NOMO-1 (cell line): ENCODE measurements at regions not wholly inside any gene's neighbourhood (a gene's known extent, or its start where the extent isn't known, plus 50 kb on each side); places are given as distances from the start of the nearest gene placed in this dataset.
A peak's percentile ranks its signal among the peaks of the same experiment; 100 is the strongest.

Source experiments
- DNase-seq, 2 experiments: peaks; one replicate each; lab custom pipeline; 2025; ENCODE audit not compliant: unreplicated experiment in 2 of 2; lab: John Stamatoyannopoulos, UW

DNA sequence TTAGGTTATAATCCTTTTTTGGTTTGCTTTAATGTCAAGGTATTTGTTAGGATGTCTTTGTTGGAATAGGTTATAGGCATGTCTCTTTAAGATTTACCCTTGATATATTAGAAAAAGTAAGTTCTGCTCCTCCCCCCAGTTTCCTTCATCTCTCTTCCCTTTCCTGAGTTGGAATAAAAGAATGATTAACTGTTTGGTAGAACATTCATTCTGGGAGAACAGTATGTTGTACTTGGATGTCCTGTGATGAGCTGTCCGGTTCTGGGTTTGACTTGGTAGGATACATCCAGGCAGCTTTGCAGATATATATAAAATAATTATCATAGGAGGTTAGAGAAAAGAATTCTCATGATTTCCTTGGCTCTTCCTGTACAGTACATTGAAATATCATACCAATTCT lies 199.6 kb upstream of the RREB1 start:
- no peak for DNase-seq

DNA sequence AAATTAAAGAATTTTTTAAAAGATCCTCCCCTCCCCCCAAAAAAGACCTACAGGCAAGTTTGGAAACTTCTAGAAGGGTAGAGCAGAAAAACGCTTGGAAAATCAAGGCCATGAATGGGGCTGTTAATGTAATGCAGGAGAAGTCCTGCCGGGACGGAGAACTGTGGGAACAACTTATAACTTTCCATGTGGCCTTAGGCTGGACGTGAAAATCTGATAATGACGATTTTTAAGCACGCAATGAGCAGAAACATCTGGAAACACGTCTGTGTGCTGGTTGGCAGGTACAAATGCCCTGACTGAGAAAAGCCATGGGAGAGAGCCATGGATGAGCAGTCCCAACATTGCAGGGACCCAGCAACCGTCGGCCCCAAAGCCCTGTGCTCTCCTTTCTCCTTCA lies 198.7 kb upstream of the RREB1 start:
- no peak for DNase-seq

DNA sequence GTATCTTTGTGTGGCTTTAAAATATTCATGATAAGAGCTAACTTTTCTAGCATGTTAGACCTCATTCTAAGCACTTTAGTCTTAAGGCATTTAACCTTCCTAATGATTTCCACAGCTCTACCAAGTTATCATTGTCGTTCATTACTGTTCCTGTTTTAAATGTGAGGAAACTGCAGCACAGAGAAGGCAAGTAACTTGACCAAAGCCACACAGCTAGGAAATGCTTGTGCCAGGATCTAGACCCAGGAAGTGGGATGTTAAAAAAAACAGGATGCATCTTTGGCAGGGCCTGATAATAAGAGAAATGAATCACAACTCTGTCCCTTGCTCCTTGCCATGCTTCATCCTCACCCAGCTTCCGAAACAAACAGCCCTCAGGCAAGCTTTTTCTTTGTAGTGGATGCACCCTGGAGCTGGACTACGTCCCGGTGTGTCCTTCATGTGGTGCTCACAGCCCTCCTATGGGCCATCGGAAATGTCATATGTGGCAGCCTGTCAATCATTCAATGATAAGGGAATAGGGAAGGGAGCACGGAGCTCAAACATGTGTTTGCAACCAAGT lies 196.9 kb upstream of the RREB1 start:
- no peak for DNase-seq

DNA sequence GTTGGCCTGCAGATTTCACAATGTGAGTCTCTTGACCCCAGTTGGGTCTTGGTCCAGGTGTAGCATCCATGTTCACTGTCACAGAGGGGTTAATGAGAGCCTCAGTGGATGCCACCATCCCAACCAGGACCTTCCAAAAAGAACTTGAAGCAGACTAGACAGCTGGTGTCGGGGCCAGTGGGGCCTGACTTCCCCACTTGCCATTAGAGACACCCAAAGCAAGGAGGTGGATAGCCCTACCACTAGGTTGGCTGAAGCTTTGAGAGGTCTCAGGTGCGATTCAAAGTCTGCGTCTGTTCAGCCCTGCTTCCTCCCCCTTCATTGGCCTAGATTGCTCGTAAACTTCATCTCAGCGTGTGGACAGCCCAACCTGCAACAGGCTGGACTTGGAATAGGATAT lies 196.4 kb upstream of the RREB1 start:
- no peak for DNase-seq

DNA sequence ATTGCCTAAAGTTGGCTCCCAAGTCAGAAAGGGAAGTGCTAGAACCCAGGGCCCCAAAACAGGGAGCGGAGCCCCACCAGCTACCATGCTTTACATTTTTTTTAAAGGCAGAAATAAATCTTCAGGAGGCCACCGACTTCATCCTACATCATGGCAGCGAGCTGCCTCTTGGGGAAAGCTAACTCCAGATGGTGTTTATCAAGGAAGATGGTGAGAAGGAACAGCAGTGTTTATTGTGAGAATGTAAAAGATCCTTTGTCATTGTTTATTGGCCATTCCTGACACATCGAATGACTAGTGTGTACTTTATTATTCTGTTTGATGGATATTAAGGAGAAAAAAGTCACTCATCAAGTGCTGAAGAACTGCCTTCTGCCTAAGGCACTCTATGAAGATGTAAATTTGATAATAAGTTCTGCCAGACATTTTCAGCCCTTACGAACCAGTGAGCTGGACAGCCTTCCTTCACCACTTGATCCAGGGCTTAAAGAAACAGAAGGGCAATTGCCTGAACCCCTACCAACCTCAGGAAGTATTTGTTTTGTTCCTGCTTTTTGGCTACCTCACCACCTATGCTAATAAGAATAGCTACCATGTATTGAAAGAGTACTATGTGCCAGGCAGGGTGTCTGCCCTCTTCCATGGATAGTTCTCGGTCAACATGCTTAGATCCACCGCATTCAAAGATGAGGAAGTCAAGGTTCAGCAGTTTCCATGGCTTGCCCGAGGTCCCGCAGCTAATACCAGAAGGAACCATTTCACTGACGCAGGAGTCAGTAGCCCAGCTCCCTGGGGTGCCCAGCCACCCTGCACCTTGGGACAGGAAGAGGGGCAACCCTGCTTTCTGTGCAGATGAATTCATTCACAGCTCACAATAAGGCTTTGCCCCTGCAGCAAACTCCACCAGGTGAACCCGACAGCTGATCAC lies 194.7 kb upstream of the RREB1 start:
- DNase-seq: no peak

DNA sequence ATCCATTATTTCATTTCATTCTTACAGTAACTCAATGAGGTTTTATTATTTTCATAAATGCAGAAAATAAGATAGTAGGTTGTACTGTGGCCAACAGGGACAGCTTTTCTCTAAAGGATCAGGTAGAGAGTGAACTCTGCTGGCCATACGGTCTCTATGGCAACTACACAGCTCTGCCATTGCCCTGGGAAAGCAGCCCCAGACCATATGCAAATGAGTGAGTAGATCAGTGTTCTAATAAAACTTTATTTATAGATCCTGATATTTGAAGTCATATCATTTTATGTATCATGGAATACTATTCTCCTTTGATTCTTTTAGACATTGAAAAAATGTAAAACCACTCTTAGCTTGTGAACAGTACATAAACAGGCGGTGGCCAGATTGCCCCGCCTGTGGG lies 192.5 kb upstream of the RREB1 start:
- DNase-seq: peak in 1 of 2 experiments; percentile 18

DNA sequence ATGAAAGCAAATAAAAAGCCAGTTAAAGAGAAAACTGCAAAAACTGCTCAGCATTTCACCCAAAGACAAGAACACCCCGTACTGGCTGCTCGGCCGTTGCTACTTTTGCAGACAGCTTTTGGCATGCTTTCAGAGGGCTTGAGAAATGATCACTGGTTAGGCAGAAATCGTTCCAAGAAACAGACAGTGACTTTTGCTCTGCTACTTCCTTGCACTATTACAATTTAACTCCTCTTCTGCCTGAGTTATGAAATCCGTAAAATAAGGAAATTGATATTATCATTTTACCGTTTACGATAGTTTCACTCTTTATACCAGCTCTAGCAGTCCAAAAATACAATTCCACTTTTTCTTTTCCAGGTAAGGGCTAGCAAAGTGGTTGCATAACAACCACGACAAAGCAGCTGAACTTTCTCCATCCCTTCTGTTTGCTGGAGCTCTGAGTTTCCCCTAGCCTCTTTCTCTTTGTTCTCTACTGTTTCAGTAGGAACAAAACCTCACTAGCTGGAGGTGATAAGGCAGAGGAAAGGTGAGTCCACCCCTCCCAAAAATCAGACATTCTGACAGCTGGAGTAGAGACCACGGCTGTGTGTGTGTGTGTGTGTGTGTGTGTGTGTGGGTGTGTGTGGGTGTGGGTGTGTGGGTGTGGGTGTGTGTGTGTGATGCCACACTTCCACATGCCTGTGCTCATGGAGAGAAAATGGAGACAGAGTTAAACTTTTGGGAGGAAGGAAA lies 191.8 kb upstream of the RREB1 start:
- peak; percentile 46 to 87 for DNase-seq

DNA sequence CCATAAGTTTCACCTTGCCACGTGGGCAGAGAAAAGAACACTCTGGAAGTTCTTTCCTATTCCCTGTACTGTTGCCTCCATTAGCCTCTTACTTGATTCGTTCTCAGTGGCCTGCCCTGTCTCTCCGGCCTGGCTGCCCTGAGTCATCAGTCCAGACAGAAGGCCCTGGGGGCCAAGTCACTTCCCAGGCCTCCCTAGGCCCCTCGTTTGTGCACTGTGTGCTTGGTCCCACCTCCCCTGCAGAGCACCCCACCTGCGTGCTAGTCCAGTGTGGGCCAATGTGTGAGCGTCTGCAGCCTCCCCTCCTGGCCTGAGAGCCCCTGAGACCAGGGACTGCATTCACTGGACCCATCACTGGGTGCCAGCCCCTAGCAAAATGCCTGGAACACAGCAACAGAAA lies 191.2 kb upstream of the RREB1 start:
- DNase-seq: no peak

DNA sequence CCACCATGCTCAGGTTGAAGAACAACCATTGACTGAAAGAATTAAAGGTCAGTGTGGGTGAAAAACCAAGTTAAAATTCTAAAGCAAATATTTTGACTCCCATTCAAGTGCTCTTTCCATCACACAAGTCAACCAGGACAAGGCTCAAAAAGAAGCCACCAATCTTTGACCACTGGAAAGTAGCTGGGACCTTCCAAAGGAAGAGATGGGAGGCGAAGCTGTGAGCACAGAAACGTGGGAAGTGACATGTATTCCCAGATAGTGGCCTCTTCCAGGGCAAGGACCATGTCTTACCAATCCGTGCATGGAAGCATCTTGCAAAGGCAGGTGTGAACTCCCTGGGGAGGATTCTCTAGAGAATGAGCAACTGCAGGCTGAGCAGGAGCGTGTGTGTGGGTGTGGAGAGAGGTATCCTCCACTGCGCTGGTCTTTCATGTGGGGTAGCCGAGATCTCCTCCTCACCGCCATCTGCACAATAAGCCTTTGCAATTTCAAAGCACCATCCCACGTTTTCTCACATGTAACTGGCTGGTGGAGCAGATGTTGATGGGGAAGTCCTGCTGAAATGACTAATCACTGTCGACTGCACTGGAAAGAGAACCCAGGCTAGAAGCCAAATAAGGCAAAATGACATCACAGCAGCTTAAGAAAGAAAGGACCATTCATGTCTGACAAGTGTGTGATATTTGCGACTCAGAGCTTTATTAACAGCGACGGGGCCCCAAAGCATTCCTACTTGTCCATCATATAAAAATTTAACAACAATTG lies 189.4 kb upstream of the RREB1 start:
- peak; percentile 33 to 79 for DNase-seq

DNA sequence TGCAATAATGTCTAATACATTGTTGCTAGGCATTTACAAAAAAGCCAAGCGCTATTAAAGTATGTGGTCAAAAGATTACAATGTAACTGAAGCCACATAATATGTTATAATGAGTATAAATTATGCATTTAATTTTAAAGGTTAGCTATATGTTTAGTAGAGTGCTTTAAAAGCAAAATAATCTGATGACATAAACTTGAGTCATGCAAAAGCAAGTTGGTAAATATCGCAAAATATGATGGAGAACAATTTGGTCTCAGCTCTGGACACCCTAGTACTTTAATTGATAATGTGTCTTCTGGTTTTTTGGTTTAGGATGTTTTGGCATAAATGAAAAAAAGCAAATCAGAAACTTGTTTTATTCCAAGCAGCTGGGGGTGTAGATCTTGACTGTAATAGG lies 188.6 kb upstream of the RREB1 start:
- DNase-seq: no peak

DNA sequence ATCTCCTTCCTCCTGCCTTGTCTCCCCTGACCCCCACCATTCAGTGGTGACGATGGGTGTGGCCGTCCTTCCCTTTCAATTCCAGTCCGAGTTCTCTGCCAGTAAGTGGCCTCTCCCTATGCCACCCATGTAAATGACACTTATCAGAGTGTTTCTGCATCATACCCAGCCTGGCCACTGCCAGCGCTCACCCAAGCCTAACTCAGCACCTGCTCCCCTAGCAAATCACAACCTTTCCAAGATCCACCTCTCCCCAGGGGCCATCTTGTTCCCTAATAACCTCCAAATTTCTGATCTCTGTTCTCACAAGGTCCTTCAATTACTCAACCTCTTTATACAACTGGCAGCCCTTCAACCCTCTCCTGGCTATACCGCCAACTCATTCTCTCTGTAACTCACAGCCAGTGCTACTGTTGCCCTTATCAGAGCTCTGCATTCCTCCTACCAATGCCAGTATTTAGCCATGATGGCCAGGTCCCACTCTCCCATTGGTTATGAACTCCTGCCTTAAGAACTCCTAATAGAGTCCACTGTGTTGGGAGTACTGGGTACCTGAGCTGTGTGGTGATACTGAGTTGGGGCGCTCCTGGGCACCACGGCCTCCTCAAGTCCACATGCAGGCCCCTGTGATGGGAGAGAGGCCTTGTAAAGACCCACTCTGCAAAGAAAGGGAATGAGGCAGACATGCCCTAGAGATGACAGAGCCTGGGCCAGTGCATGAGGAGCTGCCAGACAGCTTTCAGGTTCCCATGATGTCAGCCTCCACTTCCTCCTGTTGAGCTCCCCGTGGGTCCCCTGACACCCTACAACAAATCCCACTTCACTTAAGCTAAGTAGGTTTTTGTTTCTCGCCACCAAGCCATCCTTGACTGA lies 187.4 kb upstream of the RREB1 start:
- DNase-seq: no peak

DNA sequence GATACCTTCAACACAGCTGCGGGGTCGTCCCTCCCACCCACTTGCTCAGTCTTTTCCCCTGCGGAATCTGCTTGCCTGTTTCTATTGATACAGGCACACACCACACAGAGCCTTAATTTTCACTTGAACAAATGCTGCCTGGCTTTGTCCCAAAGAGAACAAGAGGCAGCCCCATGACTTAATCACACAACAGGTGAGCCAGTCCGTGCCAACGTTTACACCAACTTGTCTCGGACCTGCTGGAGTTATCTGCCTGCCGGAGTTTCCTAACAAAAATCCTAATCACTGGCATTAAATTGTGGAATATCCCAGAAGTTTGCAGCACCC lies 186.8 kb upstream of the RREB1 start:
- DNase-seq: no peak

DNA sequence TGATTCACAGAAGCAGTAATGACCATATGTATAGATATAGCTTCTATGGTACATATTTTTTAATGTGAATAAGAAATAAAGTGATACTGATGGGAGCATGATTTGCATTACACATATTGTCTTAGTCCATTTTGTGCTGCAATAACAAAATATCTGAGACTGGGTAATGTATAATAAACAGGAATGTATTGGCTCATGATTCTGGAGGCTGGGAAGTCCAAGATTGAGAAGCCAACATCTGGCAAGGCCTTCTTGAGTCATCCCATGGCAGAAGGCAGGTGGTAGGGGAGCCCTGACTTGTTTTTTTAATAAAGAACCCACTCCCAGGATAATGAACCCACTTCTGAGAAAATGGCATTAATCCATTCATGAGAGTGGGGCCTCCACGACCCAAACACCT lies 185.6 kb upstream of the RREB1 start:
- DNase-seq: no peak

DNA sequence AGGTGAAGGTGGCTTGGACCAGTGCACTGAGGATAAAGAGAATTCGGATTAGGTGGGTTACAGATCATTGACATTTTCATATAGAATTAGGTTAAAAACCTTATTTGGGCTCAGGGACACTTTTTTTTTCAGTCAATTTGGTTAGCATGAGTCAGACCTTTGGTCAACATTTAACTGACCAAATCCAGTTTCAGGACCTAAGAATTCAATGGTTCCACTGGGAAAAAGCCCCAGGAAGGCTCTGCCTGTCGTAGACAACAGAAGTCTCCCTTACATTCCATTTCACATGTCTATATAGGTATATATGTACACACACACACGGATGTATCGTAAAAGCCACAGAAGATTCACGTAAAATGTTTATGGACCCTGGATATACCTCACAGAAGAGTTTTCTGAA lies 184.2 kb upstream of the RREB1 start:
- DNase-seq: no peak

DNA sequence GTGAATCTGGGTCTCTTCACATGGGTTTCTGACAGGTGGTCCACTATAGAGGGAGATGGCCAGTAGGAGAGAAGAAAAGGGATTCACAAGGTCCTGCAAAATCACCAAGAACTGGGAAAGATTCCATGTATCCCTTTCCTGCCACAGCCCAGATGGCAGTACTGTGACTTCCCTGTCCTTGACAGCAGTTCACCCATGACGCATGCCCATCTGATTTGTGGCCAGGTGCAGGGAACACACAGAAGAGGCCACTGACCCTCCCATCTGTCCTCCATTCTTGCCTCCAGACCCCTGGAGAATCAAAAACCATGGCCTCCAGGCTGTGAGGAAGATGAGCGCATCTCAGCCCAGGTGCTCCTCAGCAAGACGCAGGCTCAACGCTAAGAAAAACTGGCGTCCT lies 183.1 kb upstream of the RREB1 start:
- DNase-seq: no peak

DNA sequence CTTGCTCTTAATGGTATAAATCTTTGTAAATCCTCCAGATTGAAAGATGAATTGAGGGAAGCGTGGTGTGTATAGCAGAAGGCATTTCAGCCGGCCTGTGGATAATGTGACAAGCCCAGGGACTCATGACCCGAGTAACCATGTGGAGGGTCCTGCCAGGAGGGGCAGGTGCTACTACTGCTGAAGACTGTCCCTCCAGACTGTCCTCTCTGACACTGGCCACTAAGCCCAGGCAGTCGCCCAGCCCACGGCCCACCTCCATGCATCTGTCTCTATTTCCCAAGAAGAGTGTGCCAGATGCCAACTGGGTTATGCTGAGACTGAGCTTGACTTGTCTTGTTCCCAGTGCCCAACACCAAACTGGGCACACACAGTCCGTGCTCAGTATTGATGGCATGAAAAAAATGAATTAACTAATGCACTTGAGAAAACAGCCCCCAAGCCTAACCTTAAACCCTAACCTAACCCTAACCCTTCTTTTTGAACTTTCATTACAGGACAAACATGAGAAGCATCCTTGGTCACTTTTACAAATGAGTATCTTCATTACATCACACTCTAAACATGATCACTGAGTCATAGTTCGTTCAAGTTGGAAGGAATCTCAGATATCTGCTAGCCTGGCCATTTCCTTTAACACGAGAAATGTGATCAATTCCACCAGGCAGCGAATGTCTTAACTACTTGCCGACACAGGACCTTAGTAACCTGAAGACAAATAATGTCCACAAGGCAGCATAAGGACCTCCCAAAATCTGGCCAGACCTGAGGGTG lies 182.2 kb upstream of the RREB1 start:
- DNase-seq: no peak

DNA sequence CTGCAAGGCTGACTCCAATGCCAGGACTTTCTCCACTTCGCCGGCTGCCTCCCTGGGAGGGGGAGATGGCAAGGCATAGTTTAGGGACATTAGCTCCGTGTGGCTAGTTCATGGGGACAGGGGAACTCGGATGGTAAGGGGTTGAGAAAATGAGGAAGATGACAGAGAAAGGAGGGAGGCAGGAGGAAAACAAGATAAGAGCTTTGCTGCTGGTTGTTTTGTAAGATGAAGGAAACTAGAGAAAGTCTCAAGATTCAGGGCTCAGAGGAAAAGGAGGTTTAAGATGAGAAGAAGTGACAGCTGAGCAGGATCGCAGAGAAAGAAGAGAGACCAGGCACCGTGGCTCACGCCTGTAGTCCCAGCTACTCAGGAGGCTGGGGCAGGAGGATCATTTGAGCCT lies 180.9 kb upstream of the RREB1 start:
- DNase-seq: no peak

DNA sequence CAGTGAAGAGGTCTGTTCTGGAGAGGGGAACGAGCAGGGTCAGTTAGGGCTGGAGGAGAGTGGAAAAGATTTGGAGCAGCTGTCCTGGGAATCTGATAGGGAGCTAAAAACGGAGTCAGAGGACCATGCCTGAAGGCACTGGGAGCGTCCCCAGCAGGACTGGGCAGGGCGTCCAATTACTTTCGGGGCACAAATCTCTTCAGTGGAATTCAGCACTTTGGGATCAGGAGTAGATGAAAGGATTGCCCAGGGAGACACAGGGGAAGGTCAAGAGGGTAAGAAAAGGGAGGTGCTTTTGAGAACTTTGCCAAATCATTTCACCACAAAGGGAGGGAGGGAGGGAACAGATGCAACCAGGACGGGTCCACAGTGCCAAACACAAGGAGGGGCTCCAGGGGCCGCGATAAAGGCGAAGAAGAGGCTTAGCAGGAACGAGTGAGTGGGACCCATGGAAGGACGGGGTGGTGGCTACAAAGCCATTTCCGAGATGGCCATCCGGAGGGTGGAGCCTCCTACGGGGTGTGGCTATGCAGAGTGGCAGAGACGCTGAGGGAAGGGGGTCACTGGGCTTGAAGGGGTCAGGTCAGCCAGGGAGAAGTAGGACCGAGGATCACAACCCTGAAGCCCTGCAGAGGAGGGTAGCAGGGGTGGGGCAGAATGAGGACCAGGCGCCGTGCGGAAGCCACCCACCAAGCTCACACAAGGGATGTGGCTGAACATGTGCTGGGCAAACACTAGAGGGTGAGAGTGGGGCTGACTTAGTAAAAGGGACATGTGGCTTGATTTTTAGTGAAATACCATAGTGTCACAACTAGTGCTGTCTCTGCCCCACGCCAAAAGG lies 180.0 kb upstream of the RREB1 start:
- DNase-seq: peak; percentile 84 to 87
